GM21515 (cell line): ENCODE measurements at regions not wholly inside any gene's neighbourhood (a gene's known extent, or its start where the extent isn't known, plus 50 kb on each side); places are given as distances from the start of the nearest gene placed in this dataset.
"Not testable (repeated sequence)": the region's sequence is repeated elsewhere in the genome, so short reads cannot be mapped to it uniquely, and the experiment has no call there.

Source experiments
- ATAC-seq: cut with Tn5 transposase; IDR thresholded peaks from one replicate; pipeline ENCODE4 v1.9.1; 2021; ENCODE audit not compliant: unreplicated experiment

GRCh38 chr2:189308056-189308790 is 128.7 kb upstream of the COL5A2 start:
- no peak for ATAC-seq

DNA sequence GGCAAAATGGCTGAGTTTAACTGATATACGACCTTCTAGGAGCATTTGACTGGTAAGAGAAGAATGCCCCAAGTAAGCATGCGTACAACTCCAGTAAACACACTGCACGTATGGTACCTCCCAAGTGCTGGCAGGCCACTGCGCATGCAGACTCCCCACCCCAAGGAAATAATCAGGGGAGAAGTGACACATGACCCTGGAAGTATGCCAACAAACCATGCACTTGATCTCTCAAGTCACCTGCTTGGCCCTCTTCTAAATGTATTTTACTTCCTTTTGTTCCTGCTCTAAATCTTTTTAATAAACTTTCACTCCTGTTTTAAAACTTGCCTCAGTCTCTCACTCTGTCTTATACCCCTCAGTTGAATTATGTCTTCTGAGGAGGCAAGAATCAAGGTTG is 129.8 kb upstream of the COL5A2 start:
- ATAC-seq, result no peak

GRCh38 chr2:189312211-189312610 is 129.1 kb upstream of the WDR75 start:
- no peak for ATAC-seq

DNA sequence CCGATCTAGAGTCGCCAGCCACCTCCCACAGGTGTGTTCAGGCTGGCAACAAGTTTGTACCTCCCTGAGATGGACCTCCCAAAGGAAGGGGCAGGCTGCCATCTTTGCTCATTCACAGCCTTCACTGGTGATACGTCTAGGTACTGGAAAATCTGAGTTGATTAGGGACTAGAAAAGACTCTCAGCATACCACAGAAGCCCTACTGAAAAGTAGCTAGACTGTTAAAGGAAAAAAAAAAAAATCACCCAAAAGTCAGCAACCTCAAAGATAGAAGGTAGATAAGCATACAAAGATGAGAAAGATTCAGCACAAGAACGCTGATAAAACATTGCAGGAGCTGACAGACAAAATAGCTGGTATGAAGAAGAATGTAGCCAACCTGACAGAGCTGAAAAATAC is 128.6 kb upstream of the WDR75 start:
- no peak for ATAC-seq

DNA sequence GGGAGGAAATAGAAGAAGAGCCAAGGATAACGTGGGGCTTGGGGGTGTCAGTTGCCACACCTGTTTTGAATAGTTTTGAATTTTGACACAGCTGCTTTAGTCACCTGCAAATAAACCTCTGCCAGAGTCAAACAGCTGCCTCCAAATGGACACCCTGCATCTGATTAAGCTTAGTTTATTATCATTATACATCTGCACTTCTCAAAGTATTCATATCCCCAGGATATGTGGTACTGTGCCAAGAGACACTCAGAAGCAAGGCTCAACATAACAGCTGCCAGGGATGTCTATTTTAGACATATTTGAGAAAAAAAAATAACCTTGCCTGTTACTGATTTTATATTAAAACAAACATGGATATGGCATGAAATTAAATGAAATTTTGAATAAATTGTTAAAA is 122.5 kb upstream of the WDR75 start:
- ATAC-seq, result no peak

DNA sequence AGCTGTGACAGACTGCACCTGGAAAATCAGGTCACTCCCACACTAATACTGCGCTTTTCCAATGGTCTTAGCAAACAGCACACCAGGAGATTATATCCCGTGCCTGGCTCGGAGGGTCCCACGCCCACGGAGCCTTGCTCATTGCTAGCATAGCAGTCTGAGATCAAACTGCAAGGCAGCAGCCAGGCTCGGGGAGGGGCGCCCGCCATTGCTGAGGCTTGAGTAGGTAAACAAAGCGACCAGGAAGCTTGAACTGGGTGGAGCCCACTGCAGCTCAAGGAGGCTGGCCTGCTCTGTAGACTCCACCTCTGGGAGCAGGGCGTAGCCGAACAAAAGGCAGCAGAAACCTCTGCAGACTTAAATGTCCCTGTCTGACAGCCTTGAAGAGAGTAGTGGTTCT is 121.8 kb upstream of the WDR75 start:
- ATAC-seq, result not testable (repeated sequence)

- no peak for ATAC-seq
Measured at GRCh38 chr2:189327879-189328847, 113.1 kb upstream of the WDR75 start.

DNA sequence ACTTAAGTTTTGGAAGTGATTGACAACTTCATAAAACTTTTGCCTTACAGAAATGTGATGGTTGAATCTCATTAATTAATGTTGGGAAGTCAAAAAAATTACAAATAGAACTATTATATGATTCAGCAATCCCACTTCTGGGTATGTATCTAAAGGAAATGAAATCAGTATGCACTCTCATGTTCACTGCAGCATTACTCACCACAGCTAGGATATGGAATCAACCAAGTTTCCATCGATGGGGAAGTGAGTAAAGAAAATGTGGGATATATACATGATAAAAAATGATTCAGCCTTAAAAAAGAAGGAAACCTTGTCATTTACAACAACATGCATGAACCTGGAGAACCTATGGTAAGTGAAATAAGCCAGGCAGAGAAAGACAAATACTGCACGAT is 112.4 kb upstream of the WDR75 start:
- no peak for ATAC-seq

- no peak for ATAC-seq
Measured at GRCh38 chr2:189336276-189336975, 104.8 kb upstream of the WDR75 start.

- ATAC-seq, result no peak
Measured at GRCh38 chr2:189337656-189338055, 103.6 kb upstream of the WDR75 start.

- no peak for ATAC-seq
Measured at GRCh38 chr2:189338115-189338514, 103.2 kb upstream of the WDR75 start.

DNA sequence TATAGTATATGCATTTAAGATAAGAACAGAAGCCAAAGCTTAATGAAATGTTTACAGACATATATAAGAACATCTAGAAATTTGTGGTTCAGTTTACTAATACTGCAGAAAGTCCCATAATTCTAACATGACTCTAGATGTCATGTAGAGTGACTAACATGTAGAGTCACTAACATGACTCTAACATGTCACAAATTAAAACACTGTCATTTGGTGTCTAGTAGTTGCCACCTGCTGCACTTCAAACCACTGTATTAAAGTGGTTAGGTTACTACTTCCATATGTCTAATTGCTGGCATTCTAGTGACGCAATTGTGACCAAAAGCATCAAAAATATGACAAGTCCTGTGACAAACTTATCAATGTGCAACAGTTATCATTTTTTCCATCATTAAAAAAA is 100.2 kb upstream of the WDR75 start:
- ATAC-seq, result no peak

DNA sequence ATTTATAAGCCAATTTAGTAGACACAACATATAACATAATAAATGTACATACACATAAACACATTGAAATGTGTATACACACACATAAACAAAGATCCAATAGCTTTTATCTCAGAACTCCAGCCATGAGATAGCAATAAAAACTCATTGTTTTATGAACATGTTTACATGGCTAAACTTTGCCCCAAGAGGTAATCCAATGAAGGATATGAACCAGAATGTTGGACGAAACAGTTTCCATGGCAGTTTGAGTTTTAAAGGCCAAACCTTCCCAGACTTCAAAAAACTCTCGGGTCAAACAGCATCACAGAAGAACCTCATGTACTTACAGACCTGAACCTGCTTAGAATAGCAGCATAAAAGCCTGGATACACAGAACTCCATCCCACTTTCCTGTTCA is 97.2 kb upstream of the WDR75 start:
- ATAC-seq, result no peak

DNA sequence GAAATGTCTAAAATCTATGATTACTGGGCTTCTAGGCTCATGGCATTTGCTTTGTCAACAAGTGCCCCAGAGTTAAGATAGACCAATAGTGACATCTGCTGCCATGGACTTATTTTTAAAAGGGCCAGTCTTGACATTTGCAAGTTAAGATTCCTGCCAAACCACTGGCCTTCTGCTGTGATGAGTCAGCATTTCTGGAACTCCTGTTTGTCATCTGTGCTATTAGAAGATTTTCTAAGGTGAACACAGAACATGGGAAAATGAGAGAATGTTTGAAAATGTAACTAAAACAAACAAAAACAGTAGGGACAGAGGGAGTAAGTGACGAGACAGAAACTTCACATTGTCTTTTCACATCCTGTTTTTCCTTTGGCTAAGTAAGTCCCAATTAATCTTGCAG is 93.7 kb upstream of the WDR75 start:
- ATAC-seq, result peak; percentile 69

DNA sequence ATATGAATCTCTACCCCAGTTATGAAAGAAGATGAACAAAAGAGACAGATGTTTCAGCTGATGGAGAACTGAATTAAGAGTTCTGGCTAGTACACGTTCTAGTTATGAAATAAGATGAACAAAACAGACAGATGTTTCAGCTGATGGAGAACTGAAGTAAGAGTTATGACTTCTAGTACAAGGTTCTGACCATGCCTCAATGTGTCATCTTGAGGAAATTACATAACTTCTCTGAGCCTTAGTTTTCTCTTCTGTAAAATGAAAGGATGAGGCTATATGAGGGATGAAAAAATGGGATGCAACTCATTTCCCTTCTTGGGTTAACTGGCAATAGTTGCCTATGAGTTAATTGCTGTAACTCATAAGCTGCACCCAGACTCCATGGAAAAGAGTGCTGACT is 92.9 kb upstream of the WDR75 start:
- ATAC-seq, result no peak

GRCh38 chr2:189350540-189351209 is 90.6 kb upstream of the WDR75 start:
- ATAC-seq, result no peak

GRCh38 chr2:189351933-189352332 is 89.3 kb upstream of the WDR75 start:
- not testable (repeated sequence) for ATAC-seq

DNA sequence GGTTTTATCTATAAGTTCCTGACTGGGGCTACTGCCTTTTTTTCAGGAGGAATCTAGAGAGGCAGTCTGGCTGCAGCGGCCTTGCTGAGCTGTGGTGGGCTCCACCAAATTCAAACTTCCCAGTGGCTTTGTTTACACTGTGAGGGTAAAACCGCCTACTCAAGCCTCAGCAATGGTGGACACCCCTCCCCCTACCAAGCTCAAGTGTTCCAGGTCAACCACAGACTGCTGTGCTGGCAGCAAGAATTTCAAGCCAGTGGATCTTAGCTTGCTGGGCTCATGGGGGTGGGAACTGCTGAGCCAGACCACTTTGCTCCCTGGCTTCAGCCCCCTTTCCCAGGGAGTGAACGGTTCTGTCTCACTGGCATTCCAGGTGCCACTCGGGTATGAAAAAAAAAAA is 83.9 kb upstream of the WDR75 start:
- not testable (repeated sequence) for ATAC-seq

GRCh38 chr2:189360861-189361260 is 80.4 kb upstream of the WDR75 start:
- no peak for ATAC-seq

DNA sequence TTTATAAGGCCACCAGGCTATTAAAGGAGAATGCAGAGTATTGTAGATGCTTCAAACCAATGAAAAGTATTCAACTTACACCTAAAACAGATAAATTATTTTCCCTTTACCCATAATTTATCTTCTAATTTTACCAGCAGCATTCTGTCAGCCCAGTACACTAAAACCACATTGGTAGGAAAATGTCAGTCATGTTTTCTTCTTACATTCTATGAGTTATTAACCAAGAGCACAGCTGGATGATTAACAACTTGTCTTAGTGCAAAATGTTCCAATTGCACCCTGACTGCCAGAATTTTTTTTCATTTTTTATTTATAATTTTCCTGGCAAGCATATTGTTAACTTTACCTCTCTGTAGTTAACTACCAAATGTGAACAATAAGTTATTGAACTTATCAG is 79.0 kb upstream of the WDR75 start:
- ATAC-seq, result no peak

- ATAC-seq, result no peak
Measured at GRCh38 chr2:189363559-189363958, 77.7 kb upstream of the WDR75 start.
